ENCODE measurements at regions not wholly inside any gene's neighbourhood (a gene's known extent, or its start where the extent isn't known, plus 50 kb on each side); places are given as distances from the start of the nearest gene placed in this dataset.

DNA sequence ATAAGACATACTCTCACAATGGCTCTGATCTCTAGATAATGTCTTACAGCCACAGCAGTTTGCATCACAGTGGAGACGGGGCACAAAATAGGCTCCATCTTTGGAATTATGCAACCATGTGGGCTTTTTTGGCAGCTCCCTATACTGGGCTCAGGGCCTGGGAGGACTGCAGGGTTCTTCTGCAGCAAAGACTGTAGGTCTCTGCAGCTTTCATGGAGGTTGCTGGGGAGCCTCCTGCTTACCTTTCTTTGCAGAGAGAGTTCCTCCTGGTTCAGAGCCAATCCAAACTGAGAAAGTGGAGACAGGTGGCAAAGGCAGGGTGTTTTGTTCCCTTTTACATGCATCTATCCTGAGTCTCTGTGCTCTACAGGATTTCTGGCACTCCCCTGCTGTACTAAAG lies 558.0 kb downstream of the TLR4 start:
- intact Hi-C loops (cut with micrococcal nuclease) = no loop called here
- DNase-seq (no peak), ATAC-seq (no peak)

DNA sequence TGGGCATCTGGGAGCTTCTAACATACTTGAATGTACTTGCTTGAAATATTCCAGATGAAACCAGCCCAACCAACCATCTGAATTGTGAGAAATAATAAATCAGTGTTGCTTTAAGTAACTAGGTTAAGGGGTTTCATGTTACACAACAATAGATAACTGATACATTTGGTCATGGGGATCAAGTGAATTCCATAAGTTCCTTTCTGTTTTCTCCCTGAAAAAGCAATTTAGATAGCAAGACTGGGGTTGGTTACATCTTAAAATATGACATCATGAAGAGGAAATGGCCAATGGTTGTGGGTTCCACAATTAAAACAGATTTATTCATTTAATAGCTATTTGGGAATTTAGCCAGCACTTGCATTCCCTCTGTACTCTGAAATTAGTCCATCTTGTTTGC lies 559.7 kb downstream of the TLR4 start:
- ATAC-seq (no peak), DNase-seq (no peak)
- intact Hi-C loops (cut with micrococcal nuclease) = no loop called here

DNA sequence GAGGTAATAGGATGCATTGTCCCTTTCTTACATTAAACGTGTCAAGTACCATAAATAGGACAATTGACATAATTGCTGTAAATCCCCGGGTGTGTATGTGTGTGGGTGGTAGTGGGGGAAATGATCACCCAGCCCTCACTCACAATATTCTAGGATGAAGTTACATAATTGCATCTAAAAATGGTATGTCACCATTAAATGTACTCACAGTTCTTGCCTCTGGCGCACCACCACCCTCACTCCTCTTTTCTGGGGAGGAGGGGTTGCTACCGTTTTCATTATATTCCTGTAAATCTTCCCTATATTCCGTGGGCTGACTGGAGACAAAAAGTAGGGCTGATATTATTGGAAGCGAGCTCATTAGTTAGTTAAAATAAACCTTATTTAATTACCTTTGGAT lies 563.8 kb downstream of the TLR4 start:
- intact Hi-C loops (cut with micrococcal nuclease) = no loop called here
- DNase-seq (no peak), ATAC-seq (no peak)

DNA sequence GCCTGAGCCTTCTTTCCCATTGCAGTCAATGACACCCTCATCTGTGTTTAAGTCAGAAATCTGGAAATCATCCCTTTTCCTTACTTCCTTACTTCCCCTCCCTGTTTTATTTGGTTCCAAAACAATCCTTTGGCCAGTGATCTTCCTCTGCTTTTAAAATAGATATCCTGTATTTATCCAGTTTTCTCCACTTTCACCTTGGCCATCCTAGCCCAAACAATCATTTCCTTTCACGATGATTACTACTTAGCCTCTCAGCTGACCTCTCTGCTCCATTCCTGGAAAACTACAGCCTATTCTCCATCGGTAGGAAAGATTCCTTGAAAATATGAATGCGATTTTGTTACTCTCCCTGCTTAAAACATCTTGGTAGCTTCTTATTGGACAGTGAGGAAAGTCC lies 565.4 kb downstream of the TLR4 start:
- intact Hi-C loops (cut with micrococcal nuclease) = no loop called here
- no peak for ATAC-seq

DNA sequence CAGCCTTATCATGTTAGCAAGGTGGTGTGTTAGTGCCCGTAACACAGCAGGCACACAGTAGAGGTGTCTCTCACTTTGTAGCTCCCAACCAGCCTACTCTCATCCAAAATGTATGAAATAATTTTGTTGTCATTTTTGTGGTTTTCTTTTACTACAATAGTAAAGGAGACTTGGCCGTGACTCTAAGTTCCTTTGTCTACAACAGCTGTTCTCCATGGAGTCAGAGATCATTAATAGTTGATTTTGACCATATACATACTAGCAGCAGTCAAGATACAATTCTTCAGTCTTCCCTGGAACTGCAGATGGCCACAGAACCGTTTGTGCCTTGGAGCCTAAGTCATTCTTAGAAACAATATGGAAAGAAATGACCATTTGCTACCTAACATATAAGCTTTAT lies 567.1 kb downstream of the TLR4 start:
- DNase-seq (no peak), ATAC-seq (no peak)
- intact Hi-C loops (cut with micrococcal nuclease) = no loop called here

More for the DNA sequence above, 565.4 kb downstream of the TLR4 start:
- no peak for DNase-seq

DNA sequence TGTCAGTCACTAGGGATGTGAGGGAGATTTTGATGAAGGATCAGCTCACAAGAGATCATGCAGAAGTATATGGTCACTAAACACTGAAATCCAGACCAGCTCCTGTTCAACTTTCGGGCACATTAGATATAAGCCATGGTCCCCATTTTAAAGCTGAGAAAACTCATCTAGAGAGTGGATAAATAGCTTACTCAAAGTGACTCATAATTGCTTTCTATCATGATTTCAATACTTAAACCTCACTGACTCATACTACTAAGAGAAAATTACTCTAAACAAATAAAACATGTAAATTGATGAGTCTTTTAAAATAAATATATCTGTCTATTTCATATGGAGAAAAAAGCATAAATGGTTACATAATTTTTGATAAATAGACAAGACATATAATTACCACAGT lies 567.7 kb downstream of the TLR4 start:
- ATAC-seq = no peak
- DNase-seq = no peak
- intact Hi-C loops (cut with micrococcal nuclease) = no loop called here

DNA sequence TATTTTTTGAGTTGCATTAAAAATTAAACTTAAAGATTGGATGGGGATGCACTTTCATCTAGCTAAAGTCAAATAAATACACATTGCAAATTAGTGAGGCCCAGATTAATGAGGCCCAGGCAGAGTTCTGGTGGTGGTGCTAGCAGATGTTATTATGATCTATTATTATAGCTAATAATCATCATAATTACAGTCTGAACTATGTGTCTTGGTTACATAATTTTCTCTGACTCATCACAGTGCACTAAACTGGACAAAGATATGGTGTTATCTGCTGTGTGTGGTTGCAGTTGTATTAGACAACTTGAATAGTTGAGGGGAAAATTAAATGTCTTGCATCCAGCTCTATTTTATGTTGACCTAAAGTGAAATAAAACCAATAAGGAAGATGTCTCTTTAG lies 568.8 kb downstream of the TLR4 start:
- ATAC-seq (no peak), DNase-seq (no peak)
- intact Hi-C loops (cut with micrococcal nuclease) = no loop called here

DNA sequence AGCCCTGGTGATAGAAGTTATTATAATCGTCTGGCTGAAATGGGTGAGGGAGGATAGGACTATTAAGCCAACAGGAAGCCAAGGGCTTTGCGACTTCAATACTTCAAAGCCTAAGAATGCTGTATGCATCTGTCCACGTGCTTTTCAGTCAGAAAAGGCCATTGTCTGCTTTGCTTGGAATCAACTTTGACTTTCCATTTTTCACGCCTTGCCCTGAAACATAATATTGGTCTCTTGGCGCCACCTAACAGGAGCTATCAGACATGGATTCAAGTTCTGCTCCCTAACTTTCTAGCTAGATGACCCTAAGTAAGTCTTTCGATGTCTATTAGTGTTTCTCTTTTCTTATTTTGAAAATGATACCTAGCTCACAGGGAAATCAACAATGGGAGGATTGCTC lies 572.6 kb downstream of the TLR4 start:
- ATAC-seq (no peak), DNase-seq (no peak)
- intact Hi-C loops (cut with micrococcal nuclease) = no loop called here

DNA sequence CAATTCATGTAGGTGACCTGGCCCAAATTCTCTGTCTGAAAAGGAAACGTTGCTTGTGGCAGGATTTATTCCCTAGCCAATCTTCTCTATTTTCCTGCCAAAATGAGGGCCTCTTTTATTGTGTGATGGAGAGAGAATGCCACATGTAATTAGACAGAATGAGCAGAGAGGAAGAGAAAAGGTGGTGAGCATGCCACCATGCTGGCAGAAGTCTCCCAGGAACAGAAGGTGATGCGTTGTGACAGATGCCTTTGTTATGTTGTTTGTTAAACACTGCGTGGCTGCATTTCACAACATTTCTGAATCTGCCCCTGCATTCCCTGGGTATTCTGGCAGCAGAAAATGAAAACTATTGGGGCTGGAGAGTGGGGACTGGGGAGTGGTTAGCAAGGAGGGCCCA lies 577.6 kb downstream of the TLR4 start:
- no peak for DNase-seq
- intact Hi-C loops (cut with micrococcal nuclease) = no loop called here

DNA sequence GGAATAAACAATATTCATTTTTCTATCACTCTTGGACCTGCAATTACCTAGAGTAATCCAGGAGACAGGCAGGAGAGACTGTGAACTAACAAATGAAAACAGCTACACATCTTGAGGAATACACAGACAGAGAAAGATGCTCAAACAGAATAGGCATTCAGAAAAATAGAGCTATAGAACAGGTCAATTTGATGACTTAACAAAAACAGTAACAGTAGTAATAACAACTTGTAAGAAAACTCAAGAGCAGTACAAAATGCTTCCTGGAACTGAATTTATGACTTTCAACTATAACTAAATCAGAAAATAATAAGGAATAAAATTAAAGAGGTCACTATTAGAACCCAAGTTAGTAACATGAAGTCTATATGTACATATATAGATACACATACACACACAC lies 579.3 kb downstream of the TLR4 start:
- DNase-seq = no peak
- intact Hi-C loops (cut with micrococcal nuclease) = no loop called here
- no peak for ATAC-seq

More for the DNA sequence above, 577.6 kb downstream of the TLR4 start:
- no peak for ATAC-seq

DNA sequence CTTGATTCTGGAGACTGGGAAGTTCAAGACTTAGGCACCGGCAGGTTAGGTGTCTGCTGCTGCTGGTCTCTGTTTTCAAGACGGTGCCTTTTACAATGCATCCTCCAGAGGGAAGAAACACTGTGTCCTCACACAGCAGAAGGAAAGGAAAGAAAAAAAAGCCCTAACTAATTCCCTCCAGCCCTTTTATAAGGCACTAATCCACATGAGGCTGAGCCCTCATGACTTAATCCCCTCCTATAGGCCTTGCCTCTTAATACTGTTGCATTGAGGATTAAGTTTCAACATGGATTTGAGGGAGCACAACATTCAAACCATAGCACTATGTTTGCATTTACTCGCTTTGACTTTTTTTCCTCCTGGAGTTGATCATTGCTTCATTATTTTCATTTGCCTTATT lies 585.9 kb downstream of the TLR4 start:
- DNase-seq = no peak
- intact Hi-C loops (cut with micrococcal nuclease) = no loop called here
- no peak for ATAC-seq

DNA sequence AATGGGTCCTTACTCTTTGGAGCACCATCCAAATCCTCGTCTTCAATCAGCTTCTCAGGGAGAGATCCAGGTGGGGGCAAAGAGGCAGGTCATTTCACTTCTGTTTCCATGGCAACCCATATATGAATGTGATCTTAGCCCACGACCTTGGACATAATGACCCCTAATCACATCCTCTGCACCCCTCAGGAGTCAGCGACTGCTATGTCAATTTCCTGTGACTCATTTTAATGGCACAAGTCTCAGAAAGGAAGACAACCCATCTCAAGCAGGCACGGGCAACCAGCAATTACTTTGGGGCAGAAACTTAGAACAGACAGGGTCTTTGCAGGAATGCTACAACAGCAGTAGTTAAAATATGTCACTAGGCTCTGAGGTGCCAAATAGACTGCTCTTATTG lies 591.2 kb downstream of the TLR4 start:
- ATAC-seq (no peak), DNase-seq (no peak)
- intact Hi-C loops (cut with micrococcal nuclease) = no loop called here

DNA sequence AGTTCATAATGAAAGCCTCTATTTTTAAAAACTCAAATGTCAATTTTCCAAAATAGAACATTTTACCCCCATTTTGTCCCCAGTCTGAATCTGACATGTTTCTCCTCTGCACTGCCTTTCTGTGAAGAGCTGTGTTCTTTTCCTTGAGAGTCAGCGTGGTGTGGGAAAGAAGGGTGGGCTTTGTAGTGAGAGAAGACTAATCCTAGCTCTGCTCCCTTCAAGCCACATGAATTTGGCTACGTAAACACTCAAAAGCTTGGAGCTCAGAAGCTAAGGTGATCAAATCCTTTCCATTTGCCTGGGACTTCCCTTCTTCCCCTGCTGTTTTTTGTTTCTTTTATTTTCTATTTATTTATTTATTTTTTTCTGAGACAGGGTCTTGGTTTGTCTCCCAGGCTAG lies 598.5 kb downstream of the TLR4 start:
- ATAC-seq = no peak

DNA sequence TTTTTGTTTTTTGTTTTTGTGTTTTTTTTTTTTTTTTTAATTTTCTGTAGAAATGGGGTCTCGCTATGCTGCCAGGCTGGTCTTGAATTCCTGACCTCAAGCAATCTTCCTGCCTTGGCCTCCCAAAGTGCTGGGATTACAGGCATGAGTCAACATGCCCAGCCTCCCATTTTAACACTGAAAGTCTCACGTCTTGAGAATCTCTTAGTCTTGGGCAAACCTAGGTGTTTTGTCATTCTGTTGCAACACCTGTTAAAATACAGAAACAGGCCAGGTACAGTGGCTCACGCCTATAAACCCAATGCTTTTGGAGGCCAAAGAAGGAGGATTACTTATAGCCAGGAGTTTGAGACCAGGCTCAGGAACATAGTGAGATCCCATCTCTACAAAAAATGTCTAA lies 599.0 kb downstream of the TLR4 start:
- no peak for DNase-seq
- intact Hi-C loops (cut with micrococcal nuclease) = no loop called here
- ATAC-seq = no peak

More for the DNA sequence above, 598.5 kb downstream of the TLR4 start:
- no peak for DNase-seq
- intact Hi-C loops (cut with micrococcal nuclease) = no loop called here

DNA sequence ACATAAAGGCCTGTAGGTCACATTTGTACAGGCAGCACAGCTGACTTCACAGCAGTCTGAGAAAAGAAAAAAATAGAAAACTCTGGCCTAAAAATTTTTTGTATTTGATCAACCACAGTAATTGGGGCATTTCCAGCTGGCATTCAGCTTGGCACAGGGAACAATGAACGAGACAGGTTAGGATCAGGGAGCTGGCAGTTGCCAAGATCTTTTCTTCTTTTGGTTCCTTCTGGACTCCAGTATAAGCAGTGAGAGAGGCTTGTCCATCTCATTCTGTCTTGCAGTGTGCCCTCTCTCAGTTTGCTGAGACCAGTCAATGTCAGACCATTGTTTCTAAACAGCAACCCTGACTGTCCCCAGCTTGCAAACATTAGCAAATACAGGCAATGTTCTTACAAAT lies 601.1 kb downstream of the TLR4 start:
- ATAC-seq (no peak), DNase-seq (no peak)
- intact Hi-C loops (cut with micrococcal nuclease) = no loop called here

DNA sequence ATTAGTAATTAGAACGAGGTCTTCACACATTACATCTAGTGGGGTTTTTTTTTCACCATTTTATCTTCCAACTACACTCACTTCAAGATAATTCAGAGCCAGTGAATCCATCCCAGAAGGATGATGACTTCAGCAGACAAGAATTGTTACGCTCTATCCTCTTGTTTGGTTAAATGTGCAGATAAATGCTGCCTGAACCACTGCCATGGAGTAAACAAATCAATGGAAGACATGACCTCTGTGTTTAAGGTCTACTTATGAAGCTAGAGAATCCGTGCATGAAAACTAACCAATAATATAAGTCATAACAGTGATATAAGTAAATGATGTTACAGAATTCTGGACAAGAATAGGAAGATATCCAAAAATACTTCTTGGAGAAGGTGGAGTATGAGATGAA lies 602.6 kb downstream of the TLR4 start:
- intact Hi-C loops (cut with micrococcal nuclease) = no loop called here
- DNase-seq (no peak), ATAC-seq (no peak)

DNA sequence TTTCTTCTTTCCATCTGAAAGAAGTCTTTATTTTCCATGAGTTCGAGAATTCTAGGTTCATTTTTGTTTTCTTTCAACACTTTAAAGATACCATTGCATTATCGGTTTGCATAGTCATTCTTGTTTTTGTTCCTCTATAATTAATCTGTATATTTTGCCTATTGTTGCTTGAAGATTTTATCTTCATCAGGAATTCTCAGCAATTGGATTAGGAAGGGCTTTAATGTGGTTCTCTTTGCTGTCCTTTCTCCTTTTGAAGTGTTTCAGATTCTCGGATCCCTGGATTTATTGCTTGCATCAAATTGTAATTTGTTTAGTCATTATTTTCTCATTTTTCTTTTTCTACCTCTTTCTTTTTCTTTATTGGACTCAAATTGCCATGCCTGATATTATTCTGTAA lies 609.8 kb downstream of the TLR4 start:
- no peak for DNase-seq
- intact Hi-C loops (cut with micrococcal nuclease) = no loop called here
- no peak for ATAC-seq

DNA sequence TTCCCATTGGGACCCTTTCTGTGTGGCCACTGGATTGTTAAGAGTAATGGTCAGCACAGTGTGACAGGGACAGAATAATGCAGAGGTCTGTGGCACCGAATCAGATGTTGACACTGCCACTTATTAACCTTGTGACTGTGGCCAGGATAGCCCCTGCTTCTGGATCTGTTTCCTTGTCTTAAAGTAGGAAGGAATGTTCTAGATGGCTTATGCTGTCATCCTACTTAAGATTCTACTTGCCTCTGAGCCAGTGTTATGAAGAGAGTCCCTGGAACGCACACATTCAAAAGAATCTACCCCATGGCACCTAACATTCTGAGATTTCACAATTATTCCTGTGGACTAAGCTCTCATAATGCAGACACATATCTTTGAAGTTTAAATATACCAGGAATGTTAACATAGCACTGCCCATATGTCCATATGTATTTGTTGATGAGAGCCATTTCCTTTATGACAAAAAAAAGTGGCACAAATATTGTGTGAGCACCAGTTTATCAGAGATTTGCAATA lies 612.7 kb downstream of the TLR4 start:
- intact Hi-C loops (cut with micrococcal nuclease) = no loop called here
- no peak for ATAC-seq
- DNase-seq = no peak

DNA sequence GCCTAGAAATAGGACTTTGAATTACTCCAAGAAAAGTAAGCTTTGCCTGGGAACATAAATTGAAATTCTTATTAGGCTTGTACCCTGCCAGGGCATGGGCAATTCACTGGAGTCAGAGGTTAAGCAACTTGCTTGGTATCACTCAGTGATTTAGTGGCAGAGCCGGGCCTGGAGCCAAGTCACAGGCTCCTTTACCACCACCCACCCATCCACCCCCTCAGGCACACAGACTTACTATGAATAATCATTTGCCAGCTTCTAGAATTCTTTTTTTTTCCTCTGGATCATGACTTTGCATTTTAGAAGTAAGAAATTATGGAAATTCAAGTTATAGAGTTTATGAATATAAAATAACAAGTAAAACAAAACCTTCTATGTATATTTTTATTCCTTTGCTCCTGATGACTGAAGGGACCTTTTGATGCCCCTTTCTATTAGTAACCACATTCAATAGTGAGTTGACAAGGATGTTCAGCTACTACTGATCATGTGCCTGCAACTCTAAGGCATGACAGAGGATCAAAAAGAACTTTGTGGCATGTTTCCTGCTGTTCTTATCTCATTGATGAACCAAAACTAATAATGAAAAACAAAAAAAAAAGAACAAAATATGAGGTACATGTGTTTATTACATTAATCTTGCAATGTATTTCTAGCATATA lies 614.7 kb downstream of the TLR4 start:
- intact Hi-C loops (cut with micrococcal nuclease) = no loop called here
- DNase-seq = peak; percentile 21
- peak; percentile 43 for ATAC-seq

DNA sequence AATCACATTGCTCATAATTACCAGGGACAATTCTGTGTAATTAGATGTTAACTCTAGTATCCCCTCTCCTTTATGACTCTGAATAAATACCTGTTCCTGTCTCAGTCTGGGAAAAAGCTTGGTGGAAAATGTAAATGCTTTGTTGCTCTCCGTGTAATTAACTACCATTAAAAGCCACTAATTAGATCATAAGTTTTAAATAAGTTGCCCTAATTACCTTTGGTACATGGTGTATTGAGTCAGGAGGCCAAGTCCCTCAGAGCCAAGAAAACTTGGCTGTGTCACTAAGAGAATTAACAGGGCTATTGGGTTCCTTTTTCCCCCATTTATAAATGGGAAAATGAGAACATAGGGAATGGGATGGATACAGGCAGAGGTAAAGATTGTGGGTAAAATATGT lies 617.6 kb downstream of the TLR4 start:
- ATAC-seq (no peak), DNase-seq (no peak)
- intact Hi-C loops (cut with micrococcal nuclease) = no loop called here

DNA sequence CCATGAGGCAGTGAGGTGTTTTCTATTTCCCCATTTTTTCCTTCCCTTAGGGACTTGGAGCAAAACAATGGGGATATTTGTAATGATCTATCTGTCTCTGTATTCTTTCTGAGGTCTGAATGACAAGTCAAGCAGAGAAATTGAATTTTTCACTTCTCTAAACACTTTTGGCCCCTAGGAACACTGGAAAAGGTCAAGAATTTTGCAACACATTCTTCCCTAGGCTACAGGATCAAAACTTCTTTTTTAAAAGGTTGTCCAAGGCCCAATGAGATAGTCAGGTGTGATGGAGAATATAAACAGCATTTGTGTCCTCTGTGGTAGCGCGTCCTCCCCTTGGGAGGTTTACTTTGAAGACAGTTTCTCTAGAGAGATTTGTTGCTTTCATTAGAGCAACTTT lies 620.5 kb downstream of the TLR4 start:
- intact Hi-C loops (cut with micrococcal nuclease) = no loop called here
- no peak for DNase-seq
- ATAC-seq = no peak

DNA sequence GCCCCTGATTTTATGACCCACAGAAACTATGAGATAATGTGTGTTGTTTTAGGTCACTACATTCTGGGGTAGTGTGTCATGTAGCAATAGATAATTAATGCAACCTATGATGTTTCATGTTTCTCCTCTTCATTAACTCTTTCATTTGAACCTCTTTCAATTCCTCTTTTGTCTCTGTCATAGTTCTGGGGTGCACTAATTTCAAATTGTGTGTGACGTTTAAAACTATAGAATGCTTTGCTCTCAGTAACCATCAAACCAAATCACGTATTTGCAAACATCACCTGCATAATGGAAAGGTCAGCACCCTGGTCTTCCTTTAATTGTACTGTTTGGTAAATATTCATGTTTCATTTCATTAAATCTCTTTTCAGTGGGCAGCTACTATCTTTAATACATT lies 621.6 kb downstream of the TLR4 start:
- ATAC-seq (no peak), DNase-seq (no peak)
- intact Hi-C loops (cut with micrococcal nuclease) = no loop called here
